NCI-H1092 treated with DMSO at 0.1 percent for 48 hours (cell line): ENCODE measurements at regions not wholly inside any gene's neighbourhood (a gene's known extent, or its start where the extent isn't known, plus 50 kb on each side); places are given as distances from the start of the nearest gene placed in this dataset.

Source experiments
- DNase-seq: peaks from one replicate; lab custom pipeline; 2025; lab: John Stamatoyannopoulos, UW

DNA sequence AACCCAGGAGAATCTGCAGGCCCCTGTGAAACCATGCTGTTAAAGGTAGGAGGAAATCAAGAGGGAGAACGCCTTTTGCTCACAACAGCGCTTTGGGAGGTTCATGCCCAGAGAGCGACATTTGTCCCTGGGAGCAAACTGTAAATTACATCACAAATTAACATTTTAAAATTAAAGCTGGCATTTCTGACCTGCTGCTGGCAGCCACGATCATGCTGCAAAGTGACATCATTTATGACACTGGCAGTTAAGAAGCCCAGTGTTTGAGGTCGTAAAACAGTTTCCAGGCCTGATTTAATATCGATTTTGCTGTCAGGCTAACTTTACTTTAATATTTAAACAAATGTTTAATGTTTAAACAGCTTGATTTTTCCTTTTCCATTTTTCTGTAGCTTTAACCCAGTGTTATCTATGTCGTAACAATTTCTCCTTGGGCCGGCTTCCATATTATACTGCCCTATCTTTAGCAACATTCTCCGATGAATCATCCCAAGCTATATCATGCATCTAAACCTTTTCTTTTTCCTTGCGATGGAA, 86.5 kb upstream of the NPVF start:
- peak; percentile 18 for DNase-seq

DNA sequence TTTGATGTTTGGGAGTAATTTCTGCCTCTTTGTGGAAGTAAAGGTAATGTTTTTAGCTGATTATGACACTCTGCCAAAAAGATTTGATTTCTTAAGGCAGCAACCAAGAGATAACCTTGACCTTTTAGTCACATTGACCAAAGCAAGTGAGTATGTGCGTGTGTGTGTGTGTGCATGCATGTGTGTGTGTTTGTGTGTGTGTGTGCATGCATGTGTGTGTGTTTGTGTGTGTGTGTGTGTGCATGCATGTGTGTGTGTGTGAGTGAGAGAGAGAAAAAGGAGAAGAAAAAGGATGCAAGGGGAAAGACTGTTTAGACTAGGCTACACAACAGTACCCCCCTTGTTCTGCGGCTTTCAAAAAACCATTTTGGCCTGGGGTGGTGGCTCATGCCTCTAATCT, 88.1 kb upstream of the NPVF start:
- DNase-seq = no peak

GRCh38 chr7:25318047-25318446, 89.8 kb upstream of the NPVF start:
- DNase-seq = no peak

DNA sequence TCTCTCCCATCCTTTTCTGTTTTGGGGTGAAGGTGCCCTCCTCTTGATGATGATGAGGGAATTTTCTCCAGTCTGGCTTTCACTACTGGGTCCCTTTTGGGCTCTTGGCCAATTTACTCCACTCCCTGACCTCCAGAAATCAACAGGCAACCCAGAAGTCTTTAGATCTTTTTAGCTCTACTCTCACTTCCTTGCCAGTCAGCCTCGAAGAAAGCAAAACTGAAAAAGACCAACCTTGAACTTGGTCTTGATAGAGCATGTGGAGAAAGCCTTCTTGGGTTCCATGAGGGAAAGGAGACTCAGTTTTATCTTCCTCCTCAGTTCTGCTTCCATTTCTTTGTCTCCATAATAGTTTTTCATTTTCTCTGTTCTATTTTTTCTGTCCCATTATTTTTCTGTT, 91.4 kb upstream of the NPVF start:
- DNase-seq = no peak

DNA sequence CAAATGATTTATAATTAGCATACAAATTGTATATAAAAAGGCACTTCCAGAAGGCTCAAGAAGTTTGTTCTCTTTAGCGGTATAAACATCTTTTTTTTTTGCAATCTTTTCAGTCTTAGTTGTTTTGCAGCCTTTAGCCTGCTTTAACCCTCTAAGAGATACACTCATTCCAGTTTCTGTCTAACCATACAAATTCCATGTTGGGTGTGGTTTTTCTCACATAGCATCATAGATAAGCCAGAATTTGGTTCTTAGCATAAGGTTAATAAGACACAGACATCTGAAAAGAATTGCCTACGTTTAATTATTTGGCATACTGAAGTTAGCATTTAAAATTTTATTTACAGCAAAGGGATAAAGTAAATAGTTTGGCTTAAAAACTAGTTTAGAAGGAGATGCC, 92.5 kb upstream of the NPVF start:
- DNase-seq = no peak

DNA sequence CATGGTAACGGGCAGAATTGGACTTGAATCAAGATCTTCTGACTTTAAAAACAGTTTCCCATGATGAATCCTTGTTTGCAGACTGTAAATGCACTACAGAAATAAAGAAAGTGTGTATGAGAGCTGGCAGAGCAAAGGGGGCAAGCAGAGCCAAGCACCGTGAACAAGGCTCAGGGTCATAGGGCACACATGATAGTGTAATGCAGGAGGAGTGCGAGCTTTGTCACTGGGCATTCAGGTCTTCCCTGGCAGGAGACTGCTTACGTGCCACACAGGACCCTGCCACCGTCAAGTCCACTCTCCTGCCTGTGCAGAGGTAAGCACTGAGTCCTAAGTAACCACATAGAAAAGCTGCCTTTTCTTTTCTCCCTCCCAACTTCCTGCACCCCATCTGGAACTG, 93.1 kb upstream of the NPVF start:
- DNase-seq = no peak

DNA sequence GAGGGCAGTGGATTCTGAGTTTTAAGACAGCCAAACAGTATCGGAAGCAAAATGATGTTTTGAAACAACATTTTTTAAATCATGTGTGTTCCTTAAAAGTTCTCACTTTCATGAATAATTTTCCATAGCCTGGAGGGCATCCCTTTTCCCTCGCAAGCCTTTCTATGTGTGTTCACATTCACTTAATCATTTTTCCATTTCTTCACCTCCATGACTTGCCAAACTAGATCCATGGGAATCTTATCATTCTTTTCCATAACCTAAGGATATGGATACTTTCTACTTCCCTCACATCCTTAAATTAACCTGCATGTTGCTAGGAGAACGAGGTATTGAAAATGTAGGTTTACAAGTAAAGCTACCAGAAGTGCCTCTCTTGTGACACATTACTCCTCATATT, 94.2 kb upstream of the NPVF start:
- DNase-seq = no peak

DNA sequence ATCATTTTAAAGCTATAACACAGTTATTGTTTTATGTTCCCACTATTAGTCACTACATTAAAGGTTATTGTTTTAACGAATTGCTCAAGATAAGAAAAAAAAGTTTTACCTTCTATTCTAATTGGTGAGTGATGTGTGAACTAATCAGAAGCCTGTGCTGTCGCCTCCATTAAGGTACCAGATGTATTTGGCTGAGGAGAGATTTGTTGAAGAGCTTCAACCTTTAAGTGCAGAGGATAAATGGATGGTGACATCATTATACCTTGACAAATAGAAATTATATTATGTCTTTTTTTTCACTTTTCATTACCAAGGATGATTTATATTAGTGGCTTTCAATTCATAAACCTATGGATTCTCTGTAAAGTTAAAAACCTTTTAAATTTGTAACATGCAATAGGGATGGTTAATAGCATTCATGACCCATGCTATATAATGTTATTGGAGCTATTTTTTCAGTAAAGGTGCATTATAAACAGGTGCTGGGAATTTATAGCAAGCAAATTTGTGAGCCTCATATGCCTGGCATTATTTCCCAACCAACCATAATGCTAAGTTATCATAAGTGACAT, 97.0 kb upstream of the NPVF start:
- no peak for DNase-seq

DNA sequence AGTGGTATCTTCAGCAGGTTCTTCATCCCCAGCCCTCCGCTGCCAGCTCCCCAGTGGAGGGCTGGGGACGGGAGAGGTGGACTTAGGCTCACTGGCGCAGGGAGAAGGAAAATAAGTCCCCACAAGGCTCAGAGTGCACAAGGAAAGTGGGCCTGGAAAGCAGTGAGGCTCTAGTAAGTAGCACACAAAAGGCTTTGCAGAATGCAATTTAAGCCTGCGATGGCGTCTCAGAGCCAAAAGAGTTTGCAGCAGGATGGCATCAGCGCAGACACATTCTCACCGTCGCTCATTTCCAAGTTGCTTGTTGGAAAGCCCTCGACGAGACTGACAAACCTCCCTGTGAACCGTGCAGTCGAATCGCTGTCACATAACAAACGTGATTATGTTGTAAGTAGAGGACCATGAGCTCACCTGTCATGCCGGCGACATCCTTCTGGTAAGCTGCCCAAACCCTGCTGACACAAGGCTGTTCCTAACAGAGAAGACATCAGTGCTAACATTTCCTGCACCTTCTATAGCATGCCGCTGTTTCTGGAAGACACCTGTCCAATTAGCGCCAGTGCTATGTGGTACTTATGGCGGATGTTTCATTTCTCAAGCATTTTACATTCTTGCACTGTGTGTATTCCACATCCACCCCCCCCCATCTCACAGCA, 98.3 kb upstream of the NPVF start:
- DNase-seq = no peak

GRCh38 chr7:25329815-25330214, 101.5 kb upstream of the NPVF start:
- DNase-seq = no peak

DNA sequence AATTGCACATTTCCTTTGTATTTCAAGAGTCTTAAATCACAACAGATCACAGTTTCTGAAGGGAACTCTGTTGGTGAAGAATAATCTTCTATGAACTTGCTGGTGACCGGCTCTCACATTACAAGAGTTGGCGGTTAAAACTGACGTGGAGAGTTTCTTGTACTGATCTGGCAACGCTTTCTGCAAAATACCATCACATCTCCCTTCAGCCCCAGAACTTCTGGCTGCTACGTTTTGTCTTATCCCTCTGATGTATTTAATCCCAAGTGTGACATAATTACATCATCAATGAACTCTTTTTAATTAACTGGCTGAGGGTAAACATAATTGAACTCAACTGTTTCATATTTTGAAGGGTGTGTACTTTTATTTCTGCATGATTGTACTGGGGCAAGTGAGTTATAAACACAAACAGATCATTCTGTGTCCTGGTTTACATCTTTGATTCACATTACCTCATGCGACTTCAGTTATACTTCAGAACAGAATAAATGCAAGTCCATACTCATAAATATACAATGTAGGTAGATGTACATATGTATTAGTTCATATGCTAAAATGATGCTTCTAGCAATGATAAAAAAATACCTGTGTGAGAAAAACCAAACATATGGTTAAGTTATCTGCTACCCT, 105.1 kb upstream of the NPVF start:
- no peak for DNase-seq

GRCh38 chr7:25347360-25348066, 119.2 kb upstream of the NPVF start:
- no peak for DNase-seq

GRCh38 chr7:25348104-25348503, 119.8 kb upstream of the NPVF start:
- peak; percentile 22 for DNase-seq

DNA sequence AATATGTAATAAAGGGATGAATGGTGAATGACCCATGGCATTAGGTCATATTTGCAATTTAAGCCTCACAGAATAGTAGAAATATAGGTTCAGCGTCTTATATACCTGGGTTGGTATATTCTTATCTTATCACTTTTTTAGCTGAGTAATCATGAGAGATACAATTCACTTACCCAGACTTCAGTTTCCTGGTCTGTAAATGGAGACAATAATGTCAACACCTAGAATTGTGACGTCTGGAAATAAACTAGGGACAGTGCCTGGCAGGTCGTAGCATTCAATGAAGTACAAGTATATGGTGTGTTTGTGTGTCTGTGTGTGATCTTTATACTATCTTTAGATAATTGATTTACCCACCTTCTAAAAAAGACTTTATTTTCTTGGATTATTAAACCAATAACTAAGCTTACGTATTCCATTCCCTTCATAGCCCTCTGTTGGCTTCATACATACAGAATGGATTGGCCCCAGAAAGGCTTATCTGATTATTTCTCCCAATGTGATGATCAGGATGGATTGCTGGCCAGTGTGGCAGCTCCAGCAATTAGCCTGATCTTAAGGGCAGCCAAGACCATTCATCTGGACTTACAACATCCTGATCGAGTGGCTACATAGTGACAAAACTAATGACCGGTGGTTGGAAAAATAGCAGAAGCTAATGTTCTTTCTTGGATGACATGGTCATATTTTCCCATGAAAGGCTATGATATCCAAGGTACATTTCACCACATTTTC, 121.2 kb upstream of the NPVF start:
- no peak for DNase-seq

GRCh38 chr7:25350041-25350440, 121.8 kb upstream of the NPVF start:
- DNase-seq = no peak

DNA sequence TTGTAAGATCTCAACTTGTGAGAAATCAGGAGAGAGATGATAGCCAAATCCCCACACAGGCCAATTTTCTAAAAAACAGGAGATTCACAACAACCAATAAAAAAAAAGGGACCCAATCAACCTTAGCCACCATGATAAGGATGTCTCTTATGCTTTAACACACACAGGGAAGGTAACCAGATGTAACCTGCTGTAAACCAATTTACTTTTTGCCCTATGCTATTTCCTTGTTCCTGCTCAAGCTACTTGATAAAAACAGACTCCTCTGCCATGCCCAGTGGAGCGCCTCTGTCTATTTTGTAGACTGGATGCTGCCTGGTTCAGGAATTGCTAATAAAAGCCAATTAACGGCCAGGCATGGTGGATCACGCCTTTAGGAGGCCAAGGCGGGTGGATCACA, 123.5 kb upstream of the NPVF start:
- no peak for DNase-seq

- DNase-seq = no peak
Measured at GRCh38 chr7:25353196-25353595, 124.9 kb upstream of the NPVF start.

DNA sequence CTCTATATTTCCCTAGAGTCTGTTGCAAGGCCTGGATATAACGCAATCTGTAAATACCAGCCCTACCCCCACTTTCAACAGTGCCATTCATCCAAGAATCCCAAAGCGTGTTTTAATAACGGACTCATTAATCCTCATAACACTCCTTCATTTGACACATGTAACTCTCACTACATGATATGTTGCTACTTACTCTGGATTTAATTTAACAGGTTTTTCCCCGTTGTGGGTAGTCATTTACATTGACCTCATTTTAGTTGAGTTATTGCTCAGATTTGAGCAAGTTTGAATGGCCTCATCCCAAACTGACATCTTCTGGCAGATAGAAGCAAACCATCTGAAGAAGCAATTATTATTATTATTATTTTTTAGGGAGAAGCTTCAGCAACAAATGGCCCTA, 125.4 kb upstream of the NPVF start:
- no peak for DNase-seq

DNA sequence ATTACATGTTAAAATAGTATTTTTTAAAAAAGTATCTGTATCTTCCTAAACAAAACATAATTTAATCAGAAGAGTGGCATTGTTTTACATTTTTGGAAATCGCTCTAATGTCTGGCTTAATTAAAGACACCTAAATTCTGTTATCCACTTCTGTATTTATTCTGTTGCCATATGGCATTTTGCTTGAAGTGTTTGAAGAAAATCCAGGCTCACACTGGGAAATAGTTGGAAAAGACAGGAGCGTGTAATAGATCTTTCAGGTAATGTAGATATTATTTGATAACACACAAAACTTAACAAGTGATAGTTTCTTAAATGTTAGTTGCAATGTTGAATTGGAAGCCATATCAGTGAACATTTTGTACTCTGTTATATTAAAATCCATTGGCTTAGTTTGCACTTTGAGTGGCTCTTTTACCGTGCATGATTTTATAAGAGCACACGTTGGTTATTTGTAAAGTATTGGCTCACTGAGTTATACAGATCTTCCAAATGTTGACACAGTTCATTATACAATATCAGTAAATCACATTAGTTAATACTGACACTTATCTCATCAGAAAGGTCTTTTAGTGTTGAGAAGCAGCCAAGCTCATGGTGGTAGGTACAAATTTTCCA, 128.4 kb upstream of the NPVF start:
- DNase-seq = peak; percentile 70

GRCh38 chr7:25358926-25359325, 130.6 kb upstream of the NPVF start:
- DNase-seq = peak; percentile 65

GRCh38 chr7:25359471-25360059, 131.3 kb upstream of the NPVF start:
- DNase-seq = peak; percentile 100
